ENCODE measurements at regions not wholly inside any gene's neighbourhood (a gene's known extent, or its start where the extent isn't known, plus 50 kb on each side); places are given as distances from the start of the nearest gene placed in this dataset.

- Histone ChIP-seq H3K27ac (no peak overlapping the region), H3K36me3 (no peaks in the 10 kb centered on the region), H3K4me1 (no peaks in the 10 kb centered on the region), H3K9me3 (no peaks in the 10 kb centered on the region), H3K27me3 (no peaks in the 10 kb centered on the region), H3K4me3 (no peak overlapping the region)
- ATAC-seq = no peak
- intact Hi-C loops (cut with DNase I) = no loop called here
- no peak for TF ChIP-seq CTCF (IDR thresholded peaks at IDR 0.05)
- DNase-seq = no peak
Measured at GRCh38 chr4:117331817-117332216, 246.4 kb upstream of the TRAM1L1 start.

- H3K27ac ChIP-seq = no peak overlapping the region
- H3K4me1 ChIP-seq = no peaks in the 10 kb centered on the region
- H3K36me3 ChIP-seq = no peaks in the 10 kb centered on the region
- no peak for ATAC-seq
- no peak for TF ChIP-seq CTCF (IDR thresholded peaks at IDR 0.05)
- no peaks in the 10 kb centered on the region for H3K27me3 ChIP-seq
- DNase-seq = no peak
- no peak overlapping the region for H3K4me3 ChIP-seq
- no peaks in the 10 kb centered on the region for H3K9me3 ChIP-seq
- intact Hi-C loops (cut with DNase I) = no loop called here
Measured at GRCh38 chr4:117334451-117335188, 249.2 kb upstream of the TRAM1L1 start.

GRCh38 chr4:117357437-117357836 is 272.1 kb upstream of the TRAM1L1 start:
- Histone ChIP-seq H3K4me1 (no peaks in the 10 kb centered on the region), H3K4me3 (no peak overlapping the region), H3K9me3 (no peaks in the 10 kb centered on the region), H3K36me3 (no peaks in the 10 kb centered on the region), H3K27me3 (no peaks in the 10 kb centered on the region), H3K27ac (no peak overlapping the region)
- no peak for TF ChIP-seq CTCF (IDR thresholded peaks at IDR 0.05)
- intact Hi-C loops (cut with DNase I) = no loop called here
- ATAC-seq = no peak
- peak in 1 of 4 donors; percentile 4 for DNase-seq

- Histone ChIP-seq H3K27ac (no peak overlapping the region), H3K36me3 (no peaks in the 10 kb centered on the region), H3K27me3 (no peaks in the 10 kb centered on the region), H3K4me1 (no peaks in the 10 kb centered on the region), H3K4me3 (no peak overlapping the region), H3K9me3 (no peaks in the 10 kb centered on the region)
- TF ChIP-seq CTCF (IDR thresholded peaks at IDR 0.05) = no peak
- ATAC-seq (no peak), DNase-seq (peak in 1 of 4 donors; percentile 3)
- intact Hi-C loops (cut with DNase I) = no loop called here
Measured at GRCh38 chr4:117357866-117358265, 272.5 kb upstream of the TRAM1L1 start.

GRCh38 chr4:117370944-117371668 is 285.7 kb upstream of the TRAM1L1 start:
- no peak for ATAC-seq

More at GRCh38 chr4:117370944-117371668, 285.7 kb upstream of the TRAM1L1 start:
- Histone ChIP-seq H3K36me3 (no peaks in the 10 kb centered on the region), H3K4me3 (no peak overlapping the region), H3K9me3 (no peaks in the 10 kb centered on the region), H3K27ac (no peak overlapping the region), H3K4me1 (no peaks in the 10 kb centered on the region), H3K27me3 (no peaks in the 10 kb centered on the region)
- no peak for TF ChIP-seq CTCF (IDR thresholded peaks at IDR 0.05)
- intact Hi-C loops (cut with DNase I) = no loop called here
- DNase-seq = no peak

Data from left lung (tissue), 4 donors.